ENCODE measurements at regions not wholly inside any gene's neighbourhood (a gene's known extent, or its start where the extent isn't known, plus 50 kb on each side); places are given as distances from the start of the nearest gene placed in this dataset.

DNA sequence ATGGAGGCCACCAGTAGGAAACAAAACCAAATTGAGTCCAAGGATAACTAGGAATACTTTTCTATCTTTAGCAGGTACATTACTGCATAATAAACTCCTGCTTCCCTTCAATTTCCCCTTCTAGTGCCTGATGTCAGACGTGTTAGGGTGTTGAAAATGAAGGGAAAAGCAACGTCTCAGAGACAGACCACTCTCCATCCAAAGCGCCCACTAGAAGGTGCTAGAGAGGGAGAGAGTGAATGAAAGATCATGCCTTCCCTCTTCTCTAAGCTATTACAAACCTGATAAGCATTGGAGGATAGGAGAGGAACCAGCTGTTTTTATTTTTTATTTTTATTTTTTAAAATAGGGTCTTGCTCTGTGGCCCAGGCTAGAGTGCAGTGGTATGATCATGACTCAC is 64.1 kb downstream of the ZNF641 start:
- no peaks in the 10 kb centered on the region for H3K36me3 Mint-ChIP-seq (ENCODE audit: low read depth)
- peak overlapping the region; percentile 70 for H3K27ac Mint-ChIP-seq
- peaks cover 3% of the 10 kb centered on the region for H3K9me3 Mint-ChIP-seq
- H3K4me3 Mint-ChIP-seq, result no peak overlapping the region
- no peak for DNase-seq
- CTCF ChIA-PET, result no interaction called here
- POLR2A ChIA-PET, result interaction anchor here (1.1 to 1.5 kb wide), 2 partner anchors 11 to 89 kb away, joined by 3 to 4 read pairs; no protein-coding TSS in a partner anchor
- peaks cover 5% of the 10 kb centered on the region for H3K27me3 Mint-ChIP-seq
- peaks cover 10% of the 10 kb centered on the region for H3K4me1 Mint-ChIP-seq

DNA sequence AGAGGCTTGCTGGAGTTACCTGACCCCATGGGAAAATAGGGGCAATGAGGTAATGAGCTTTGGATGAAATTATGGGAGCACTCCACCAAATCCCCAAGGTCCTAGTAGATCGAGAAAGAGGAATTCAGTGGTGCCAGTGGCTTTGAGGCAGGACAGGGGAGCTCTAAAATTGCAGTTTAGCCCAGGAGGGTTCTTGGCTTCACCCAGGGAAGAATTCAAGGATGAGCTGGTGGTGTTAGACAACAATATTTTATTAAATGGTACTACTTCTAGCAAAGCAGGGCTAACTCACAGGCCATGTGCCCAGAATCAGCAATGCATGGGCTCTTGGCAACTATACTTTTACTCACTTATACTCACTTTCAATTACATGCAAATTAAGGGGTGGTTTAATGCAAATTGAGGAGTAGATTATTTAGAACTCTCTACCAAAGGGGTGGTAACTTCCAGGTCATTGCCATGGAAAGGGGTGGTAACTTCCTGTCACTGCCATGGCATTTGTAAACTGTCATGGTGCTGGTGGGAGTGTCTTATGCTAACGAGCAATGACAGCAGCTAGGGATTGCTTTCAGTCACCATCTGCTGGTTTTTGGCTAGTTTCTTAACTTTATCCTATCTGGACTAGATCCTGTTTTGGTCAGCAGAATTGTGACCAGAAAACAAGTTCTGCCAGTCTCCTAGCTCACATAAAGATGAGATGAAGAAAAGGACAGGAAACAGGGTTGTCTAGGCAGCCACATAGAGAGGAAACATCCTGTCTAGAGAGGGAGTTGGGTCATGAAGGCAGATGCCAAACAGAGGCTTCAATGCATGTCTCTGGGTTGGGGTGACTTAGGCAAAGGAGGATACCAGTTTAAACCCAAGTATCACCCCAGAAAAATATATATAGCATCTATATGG is 64.7 kb downstream of the ZNF641 start:
- H3K27ac Mint-ChIP-seq, result peak overlapping the region; percentile 70
- peak; percentile 27 for DNase-seq
- no peaks in the 10 kb centered on the region for H3K36me3 Mint-ChIP-seq (ENCODE audit: low read depth)
- ChIA-PET POLR2A (interaction anchor here (1.1 to 1.5 kb wide), 2 partner anchors 12 to 88 kb away, joined by 3 to 4 read pairs; no protein-coding TSS in a partner anchor), CTCF (interaction anchor here (0.6 kb wide), 1 partner anchor 1231 kb away, joined by 3 read pairs; no protein-coding TSS in a partner anchor)
- peaks cover 10% of the 10 kb centered on the region for H3K4me1 Mint-ChIP-seq
- H3K9me3 Mint-ChIP-seq, result peaks cover 3% of the 10 kb centered on the region
- peaks cover 5% of the 10 kb centered on the region for H3K27me3 Mint-ChIP-seq
- no peak overlapping the region for H3K4me3 Mint-ChIP-seq

DNA sequence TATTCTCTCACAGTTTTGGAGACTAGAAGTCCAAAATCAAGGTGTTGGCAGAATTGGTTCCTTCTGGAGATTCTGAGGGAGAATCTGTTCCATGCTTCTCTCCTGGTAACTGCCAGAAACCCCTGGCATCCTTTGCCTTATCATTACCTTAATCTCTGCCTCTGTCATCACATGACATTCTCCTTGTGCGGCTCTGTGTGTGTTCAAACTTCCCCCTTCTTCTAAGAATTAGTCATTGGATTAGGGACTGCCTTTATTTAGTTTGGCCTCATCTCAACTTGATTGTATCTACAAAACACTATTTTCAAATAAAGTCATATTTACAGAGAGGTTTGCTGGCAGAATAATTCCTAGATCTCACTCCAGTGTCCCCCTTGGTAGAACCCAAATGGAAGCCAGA is 68.9 kb downstream of the ZNF641 start:
- Mint-ChIP-seq H3K27ac (no peak overlapping the region), H3K27me3 (peaks cover 6% of the 10 kb centered on the region), H3K4me1 (peaks cover 10% of the 10 kb centered on the region), H3K9me3 (peaks cover 4% of the 10 kb centered on the region), H3K4me3 (no peak overlapping the region), H3K36me3 (ENCODE audit: low read depth) (no peaks in the 10 kb centered on the region)
- ChIA-PET CTCF (no interaction called here), POLR2A (no interaction called here)
- DNase-seq, result no peak

DNA sequence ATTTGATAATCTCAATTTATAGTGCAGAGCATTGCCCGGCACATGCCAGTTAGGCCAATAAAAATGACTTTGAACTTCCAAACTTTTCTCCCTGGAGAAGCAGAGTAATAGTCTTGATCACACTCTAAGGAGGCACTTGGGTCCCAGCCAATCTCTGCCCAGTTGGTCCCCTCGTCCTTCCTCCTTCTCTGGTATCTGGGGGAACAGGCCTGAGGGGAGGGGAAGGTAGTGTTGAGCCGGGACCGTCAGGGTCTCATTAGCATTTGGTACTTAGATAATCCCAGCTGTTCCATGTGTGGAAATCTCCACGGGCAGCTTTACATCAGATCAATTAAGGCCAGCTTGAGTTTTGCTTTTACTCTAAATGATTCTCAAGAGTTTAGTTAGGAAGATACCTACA is 70.1 kb downstream of the ZNF641 start:
- CTCF ChIA-PET, result no interaction called here

DNA sequence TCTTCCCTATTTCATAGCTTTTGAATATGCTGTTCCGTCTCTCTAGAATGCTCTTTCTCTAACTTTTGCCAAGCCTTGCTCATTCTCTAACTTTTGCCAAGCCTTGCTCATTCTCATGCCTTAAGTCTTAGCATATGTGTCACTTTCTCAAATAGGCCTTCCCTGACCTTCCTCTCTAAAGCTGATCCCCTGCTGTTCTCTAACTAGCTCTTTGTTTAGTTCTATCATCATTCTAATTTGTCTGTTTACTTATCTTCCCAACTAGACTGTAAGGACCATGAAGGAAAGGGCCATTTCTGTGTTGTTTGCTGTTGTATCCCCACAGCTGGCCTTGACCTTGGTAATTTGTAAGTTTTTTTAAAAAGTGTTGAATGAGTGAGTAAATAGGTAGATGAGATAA is 71.1 kb downstream of the ZNF641 start:
- H3K4me1 Mint-ChIP-seq, result no peaks in the 10 kb centered on the region
- DNase-seq, result no peak
- H3K36me3 Mint-ChIP-seq (ENCODE audit: low read depth), result no peaks in the 10 kb centered on the region
- no peak overlapping the region for H3K4me3 Mint-ChIP-seq
- ChIA-PET CTCF (no interaction called here), POLR2A (no interaction called here)
- no peak overlapping the region for H3K27ac Mint-ChIP-seq
- peaks cover 8% of the 10 kb centered on the region for H3K27me3 Mint-ChIP-seq
- peaks cover 8% of the 10 kb centered on the region for H3K9me3 Mint-ChIP-seq

More for the DNA sequence above, 70.1 kb downstream of the ZNF641 start:
- no peaks in the 10 kb centered on the region for H3K36me3 Mint-ChIP-seq (ENCODE audit: low read depth)
- H3K27me3 Mint-ChIP-seq, result peaks cover 6% of the 10 kb centered on the region
- no peak overlapping the region for H3K27ac Mint-ChIP-seq
- H3K9me3 Mint-ChIP-seq, result peaks cover 8% of the 10 kb centered on the region
- H3K4me1 Mint-ChIP-seq, result peaks cover 1% of the 10 kb centered on the region
- POLR2A ChIA-PET, result no interaction called here
- no peak overlapping the region for H3K4me3 Mint-ChIP-seq
- no peak for DNase-seq

DNA sequence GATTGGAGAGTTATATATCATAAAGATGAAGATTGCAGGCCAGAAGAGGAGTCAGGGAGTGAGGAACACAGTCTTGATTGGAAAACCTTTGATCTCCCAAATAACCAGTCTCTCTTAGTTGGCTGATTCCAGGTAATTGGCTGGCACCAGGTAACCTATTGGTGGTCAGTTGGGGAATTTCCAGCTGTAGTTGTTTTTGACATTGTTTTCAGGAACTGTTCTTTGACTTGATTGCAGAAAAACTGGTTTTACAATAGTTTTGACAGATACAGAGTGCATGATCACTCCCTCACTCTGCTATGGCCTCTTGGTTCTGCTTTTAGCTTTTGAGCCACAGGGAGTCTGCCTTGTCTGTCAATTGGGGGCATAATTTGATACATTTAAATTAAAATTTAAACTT is 71.6 kb downstream of the ZNF641 start:
- ChIA-PET POLR2A (no interaction called here), CTCF (no interaction called here)
- Mint-ChIP-seq H3K4me3 (no peak overlapping the region), H3K27ac (no peak overlapping the region), H3K4me1 (no peaks in the 10 kb centered on the region), H3K36me3 (ENCODE audit: low read depth) (no peaks in the 10 kb centered on the region), H3K27me3 (peaks cover 8% of the 10 kb centered on the region), H3K9me3 (peaks cover 8% of the 10 kb centered on the region)
- no peak for DNase-seq

DNA sequence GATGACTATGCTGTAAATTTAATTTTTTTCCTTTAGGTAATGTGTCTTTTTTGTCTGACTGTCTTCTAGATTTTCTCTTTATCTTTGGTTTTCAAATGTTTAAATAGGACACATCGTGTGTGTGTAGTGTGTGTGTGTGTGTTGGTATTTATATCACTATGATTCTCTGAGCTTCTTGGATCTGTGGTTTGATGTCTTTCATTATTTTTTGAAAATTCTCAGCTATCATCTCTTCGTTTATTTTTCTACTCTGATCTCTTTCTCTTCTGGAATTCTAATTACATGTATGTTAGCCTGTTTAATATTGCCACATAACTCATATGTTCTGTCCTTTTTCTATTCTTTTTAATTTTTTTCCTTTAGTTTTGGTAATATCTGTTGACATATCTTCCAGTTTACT is 73.5 kb upstream of the OR10AD1 start:
- DNase-seq, result no peak
- no peaks in the 10 kb centered on the region for H3K4me1 Mint-ChIP-seq
- H3K27ac Mint-ChIP-seq, result no peak overlapping the region
- ChIA-PET POLR2A (no interaction called here), CTCF (no interaction called here)
- peaks cover 20% of the 10 kb centered on the region for H3K27me3 Mint-ChIP-seq
- H3K9me3 Mint-ChIP-seq, result peaks cover 8% of the 10 kb centered on the region
- H3K36me3 Mint-ChIP-seq (ENCODE audit: low read depth), result no peaks in the 10 kb centered on the region
- no peak overlapping the region for H3K4me3 Mint-ChIP-seq

DNA sequence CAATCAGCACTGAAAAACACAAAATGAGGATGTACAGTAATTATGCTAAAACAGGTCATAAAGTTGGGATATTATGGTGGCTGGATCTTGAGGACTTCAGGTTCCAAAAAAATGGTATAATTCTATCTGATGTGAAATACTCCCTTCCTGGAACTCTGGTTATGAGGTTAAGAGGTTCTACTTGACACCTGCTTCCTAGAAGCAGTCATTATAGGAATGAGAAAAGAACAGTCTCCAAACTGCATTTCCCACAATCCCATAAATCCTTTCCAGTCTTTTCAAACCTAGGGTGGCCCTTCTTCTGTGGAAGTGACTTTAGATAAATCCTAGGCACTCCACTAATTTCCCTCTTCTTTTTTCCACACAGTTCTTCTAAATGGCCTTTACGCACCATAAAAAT is 63.7 kb upstream of the OR10AD1 start:
- no peak overlapping the region for H3K4me3 Mint-ChIP-seq
- H3K36me3 Mint-ChIP-seq (ENCODE audit: low read depth), result no peaks in the 10 kb centered on the region
- DNase-seq, result no peak
- H3K4me1 Mint-ChIP-seq, result no peaks in the 10 kb centered on the region
- no peak overlapping the region for H3K27ac Mint-ChIP-seq
- peaks cover 23% of the 10 kb centered on the region for H3K27me3 Mint-ChIP-seq
- CTCF ChIA-PET, result no interaction called here
- POLR2A ChIA-PET, result no interaction called here
- no peaks in the 10 kb centered on the region for H3K9me3 Mint-ChIP-seq

DNA sequence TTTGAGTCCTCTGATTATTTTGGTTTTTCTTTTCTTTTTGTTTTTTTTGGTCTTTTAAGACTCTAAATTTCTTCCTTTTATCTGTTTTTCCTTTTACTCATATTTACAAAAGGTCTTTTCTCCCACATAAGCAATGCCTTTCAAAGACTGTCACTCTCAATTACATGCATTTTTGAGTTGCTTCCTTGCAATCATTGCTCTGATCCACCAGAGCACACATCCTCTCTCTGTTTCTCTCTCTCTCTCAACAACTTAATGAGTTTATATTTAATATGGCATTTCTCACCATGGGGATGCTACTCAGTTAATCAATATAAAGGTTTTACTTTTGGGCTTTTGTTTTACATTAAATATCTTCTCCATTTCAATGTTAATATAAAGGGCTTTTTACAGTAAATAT is 62.7 kb upstream of the OR10AD1 start:
- Mint-ChIP-seq H3K9me3 (no peaks in the 10 kb centered on the region), H3K4me1 (no peaks in the 10 kb centered on the region), H3K27ac (no peak overlapping the region), H3K36me3 (ENCODE audit: low read depth) (no peaks in the 10 kb centered on the region), H3K27me3 (peaks cover 23% of the 10 kb centered on the region), H3K4me3 (no peak overlapping the region)
- CTCF ChIA-PET, result no interaction called here
- no peak for DNase-seq
- POLR2A ChIA-PET, result no interaction called here

DNA sequence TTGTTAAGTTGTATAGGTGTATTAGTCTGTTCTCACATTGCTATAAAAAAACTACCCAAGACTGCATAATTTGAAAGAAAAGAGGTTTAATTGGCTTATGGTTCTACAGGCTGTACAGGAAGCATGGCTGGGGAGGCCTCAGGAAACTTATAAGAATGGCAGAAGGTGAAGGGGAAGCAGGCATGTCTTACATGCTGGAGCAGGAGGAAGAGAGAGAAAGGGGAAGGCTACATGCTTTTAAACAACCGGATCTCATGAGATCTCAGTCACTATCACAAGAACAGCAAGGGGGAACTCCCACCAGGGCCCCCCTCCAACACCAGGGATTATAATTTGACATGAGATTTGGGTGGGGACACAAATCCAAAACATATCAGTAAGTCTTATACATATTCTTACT is 60.5 kb upstream of the OR10AD1 start:
- H3K27me3 Mint-ChIP-seq, result peaks cover 20% of the 10 kb centered on the region
- no peaks in the 10 kb centered on the region for H3K36me3 Mint-ChIP-seq (ENCODE audit: low read depth)
- ChIA-PET POLR2A (no interaction called here), CTCF (no interaction called here)
- H3K4me1 Mint-ChIP-seq, result no peaks in the 10 kb centered on the region
- no peak overlapping the region for H3K27ac Mint-ChIP-seq
- DNase-seq, result no peak
- H3K4me3 Mint-ChIP-seq, result no peak overlapping the region
- no peaks in the 10 kb centered on the region for H3K9me3 Mint-ChIP-seq

DNA sequence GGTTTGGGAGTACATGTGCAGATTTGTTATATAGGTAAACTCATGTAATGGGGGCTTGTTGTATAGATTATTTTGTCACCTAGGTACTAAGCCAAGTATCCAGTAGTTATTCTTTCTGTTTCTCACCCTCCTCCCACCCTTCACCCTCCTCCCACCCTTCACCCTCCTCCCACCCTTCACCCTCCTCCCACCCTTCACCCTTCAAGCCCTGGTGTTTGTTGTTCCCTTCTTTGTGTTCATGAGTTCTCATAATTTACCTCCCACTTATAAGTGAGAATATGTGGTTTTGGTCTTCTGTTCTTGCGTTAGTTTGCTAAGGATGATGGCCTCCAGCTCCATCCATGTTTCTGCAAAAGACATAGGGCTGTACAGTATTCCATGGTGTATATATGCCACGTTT is 58.7 kb upstream of the OR10AD1 start:
- Mint-ChIP-seq H3K36me3 (ENCODE audit: low read depth) (no peaks in the 10 kb centered on the region), H3K4me3 (no peak overlapping the region), H3K27ac (no peak overlapping the region), H3K27me3 (peaks cover 17% of the 10 kb centered on the region), H3K4me1 (no peaks in the 10 kb centered on the region), H3K9me3 (no peaks in the 10 kb centered on the region)
- ChIA-PET POLR2A (no interaction called here), CTCF (no interaction called here)
- no peak for DNase-seq
